CD4-positive, alpha-beta T cell treated with Interleukin-12 subunit alpha and Interleukin-12 subunit beta, for 1 hour (primary cell): ENCODE measurements at regions not wholly inside any gene's neighbourhood (a gene's known extent, or its start where the extent isn't known, plus 50 kb on each side); places are given as distances from the start of the nearest gene placed in this dataset.

Experiments
- DNase-seq: peaks from one replicate; pipeline ENCODE4 v3.0.0-alpha.2; 2020

- DNase-seq = no peak
Measured at GRCh38 chr2:19776941-19777514, 124.8 kb downstream of the TTC32 start.

GRCh38 chr2:19775838-19776237 is 125.9 kb downstream of the TTC32 start:
- no peak for DNase-seq

- DNase-seq = no peak
Measured at GRCh38 chr2:19775315-19775714, 126.5 kb downstream of the TTC32 start.

GRCh38 chr2:19774805-19775176 is 127.0 kb downstream of the TTC32 start:
- no peak for DNase-seq

- DNase-seq = no peak
Measured at GRCh38 chr2:19772981-19773380, 128.8 kb downstream of the TTC32 start.

GRCh38 chr2:19769513-19769912 is 132.3 kb downstream of the TTC32 start:
- no peak for DNase-seq

GRCh38 chr2:19767899-19768298 is 133.9 kb downstream of the TTC32 start:
- DNase-seq = no peak

- DNase-seq = no peak
Measured at GRCh38 chr2:19764998-19765397, 136.8 kb downstream of the TTC32 start.

- no peak for DNase-seq
Measured at GRCh38 chr2:19763731-19764130, 138.1 kb downstream of the TTC32 start.

- no peak for DNase-seq
Measured at GRCh38 chr2:19762959-19763605, 138.7 kb downstream of the TTC32 start.

- no peak for DNase-seq
Measured at GRCh38 chr2:19762142-19762541, 139.6 kb downstream of the TTC32 start.

GRCh38 chr2:19759880-19760279 is 141.9 kb downstream of the TTC32 start:
- no peak for DNase-seq

GRCh38 chr2:19758658-19759057 is 143.1 kb downstream of the TTC32 start:
- DNase-seq = no peak

GRCh38 chr2:19757586-19757985 is 144.2 kb downstream of the TTC32 start:
- no peak for DNase-seq

GRCh38 chr2:19754907-19755306 is 146.9 kb downstream of the TTC32 start:
- DNase-seq = no peak

- no peak for DNase-seq
Measured at GRCh38 chr2:19753818-19754217, 148.0 kb downstream of the TTC32 start.

GRCh38 chr2:19753314-19753713 is 148.5 kb downstream of the TTC32 start:
- DNase-seq = no peak

- DNase-seq = no peak
Measured at GRCh38 chr2:19752500-19752899, 149.3 kb downstream of the TTC32 start.

- DNase-seq = no peak
Measured at GRCh38 chr2:19751631-19752030, 150.2 kb downstream of the TTC32 start.

GRCh38 chr2:19750136-19750535 is 151.6 kb downstream of the TTC32 start:
- DNase-seq = no peak

- no peak for DNase-seq
Measured at GRCh38 chr2:19749507-19749836, 152.3 kb downstream of the TTC32 start.

GRCh38 chr2:19748711-19749506 is 152.9 kb downstream of the TTC32 start:
- DNase-seq = no peak

- no peak for DNase-seq
Measured at GRCh38 chr2:19748073-19748375, 153.8 kb downstream of the TTC32 start.

GRCh38 chr2:19747310-19748072 is 154.3 kb downstream of the TTC32 start:
- no peak for DNase-seq
